HG03354 (cell line): ENCODE measurements at regions not wholly inside any gene's neighbourhood (a gene's known extent, or its start where the extent isn't known, plus 50 kb on each side); places are given as distances from the start of the nearest gene placed in this dataset.

Experiments
- ATAC-seq: cut with Tn5 transposase; IDR thresholded peaks from one replicate; pipeline ENCODE4 v1.9.1; 2021; ENCODE audit warnings: mild to moderate bottlenecking; ENCODE audit not compliant: unreplicated experiment, poor library complexity, severe bottlenecking

DNA sequence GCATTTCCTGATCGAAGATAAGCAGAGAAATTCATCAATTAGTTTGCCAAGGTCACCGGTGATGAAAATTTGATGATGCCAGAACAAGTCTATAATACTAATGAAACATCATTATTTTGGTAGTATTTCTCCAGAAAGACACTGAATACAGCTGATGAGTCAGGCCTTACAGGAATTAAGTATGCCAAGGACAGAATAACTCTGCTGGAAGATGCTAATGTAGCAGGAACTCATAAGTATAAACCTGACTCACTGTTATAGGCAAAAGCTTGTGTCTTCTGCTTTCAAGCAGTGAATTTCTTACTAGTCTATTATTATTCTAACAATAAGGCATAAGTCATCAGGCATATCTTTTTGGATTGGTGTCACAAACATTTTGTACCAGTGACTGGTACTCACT, 1825.1 kb upstream of the IGFBP7 start:
- ATAC-seq, result no peak

DNA sequence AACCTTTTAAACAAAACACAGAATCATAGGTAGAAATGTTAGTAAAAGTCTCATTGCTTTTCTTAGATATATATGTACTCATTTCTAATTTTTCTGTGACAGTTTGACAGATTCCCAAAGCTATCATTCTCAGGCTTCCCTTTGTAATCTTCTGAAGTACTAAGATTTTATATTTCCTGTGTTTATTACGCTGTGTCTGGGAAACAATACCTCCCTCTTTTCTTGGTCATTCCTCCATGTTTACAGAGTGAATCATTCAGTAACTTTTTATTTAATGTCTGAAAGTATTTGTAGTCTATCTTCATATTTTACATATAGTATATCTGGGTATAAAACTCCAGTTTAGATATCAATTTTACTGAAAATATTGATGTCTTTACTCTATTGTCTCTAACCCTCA, 1826.3 kb upstream of the IGFBP7 start:
- no peak for ATAC-seq

DNA sequence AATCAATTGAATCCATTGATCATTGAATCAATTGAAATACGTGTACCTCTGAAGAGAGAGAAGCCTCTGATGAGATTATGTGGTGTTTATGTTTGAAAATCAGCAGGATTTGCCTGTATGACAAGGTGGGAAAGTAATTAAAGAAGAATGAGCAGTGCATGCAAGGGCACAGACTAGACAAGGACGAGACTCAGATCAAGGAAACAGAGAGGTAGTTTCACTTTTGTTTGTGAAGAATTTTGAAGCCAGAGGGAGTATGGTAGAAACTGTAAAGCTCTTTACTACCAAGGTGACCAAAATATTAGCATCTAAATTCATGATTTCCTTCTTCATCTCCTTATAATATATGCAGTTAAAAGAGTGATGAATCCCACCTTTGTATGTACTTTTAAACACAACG, 1830.0 kb upstream of the IGFBP7 start:
- ATAC-seq, result no peak

DNA sequence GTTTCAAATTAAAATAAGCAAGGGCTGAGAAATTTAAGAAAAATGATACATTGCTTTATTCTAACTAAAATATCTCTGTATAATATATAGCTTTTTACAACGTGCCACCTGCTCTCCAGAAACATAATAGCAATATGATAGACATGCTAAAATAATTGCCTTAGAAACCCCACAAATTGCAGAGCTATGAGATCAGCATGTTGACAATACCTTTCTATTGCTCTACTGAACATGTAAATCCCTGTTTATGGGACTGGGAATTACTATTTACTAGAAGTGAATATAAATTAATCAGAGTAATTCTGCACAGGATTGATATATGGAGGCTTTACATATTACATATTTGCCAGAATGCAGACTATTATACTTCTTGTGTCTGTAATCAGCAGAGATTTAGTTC, 1831.1 kb upstream of the IGFBP7 start:
- ATAC-seq, result no peak

DNA sequence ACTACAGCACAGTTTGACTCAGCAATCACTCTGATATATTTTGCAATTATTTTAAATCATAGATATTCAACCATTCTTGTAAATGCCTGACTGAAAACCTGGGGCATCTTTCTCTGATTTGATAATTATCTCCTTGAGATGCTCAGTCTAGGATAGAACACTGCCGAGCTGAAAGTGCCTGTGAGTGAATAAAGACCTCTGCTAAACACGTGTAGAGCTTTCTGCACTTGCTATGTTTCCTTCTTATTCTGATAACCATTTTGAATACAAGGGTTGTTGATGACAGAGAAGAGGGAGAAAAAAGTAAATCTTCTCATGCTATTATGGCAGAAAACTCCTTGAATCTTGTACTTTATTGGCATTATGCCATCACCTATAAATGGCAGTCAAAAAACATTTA, 1843.4 kb upstream of the IGFBP7 start:
- no peak for ATAC-seq

DNA sequence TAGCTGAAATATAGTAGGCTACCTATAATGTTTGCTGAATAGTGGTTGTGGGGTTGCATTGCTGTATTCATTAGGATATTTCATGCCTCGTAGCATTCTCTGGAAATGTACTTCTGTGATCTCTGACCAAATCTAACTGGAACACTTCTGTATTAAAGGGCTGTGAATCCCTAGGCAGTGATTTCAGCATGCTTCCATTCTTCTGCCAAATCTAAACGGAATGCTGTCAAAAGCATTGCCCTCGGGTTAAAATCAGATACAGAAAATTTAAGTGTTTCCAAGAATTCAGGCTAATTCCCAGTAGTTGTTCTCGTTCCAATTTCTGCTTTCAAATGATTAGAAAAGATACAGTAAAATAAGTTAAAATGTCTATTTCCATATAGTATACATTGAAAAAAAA, 1847.5 kb upstream of the IGFBP7 start:
- ATAC-seq, result no peak

DNA sequence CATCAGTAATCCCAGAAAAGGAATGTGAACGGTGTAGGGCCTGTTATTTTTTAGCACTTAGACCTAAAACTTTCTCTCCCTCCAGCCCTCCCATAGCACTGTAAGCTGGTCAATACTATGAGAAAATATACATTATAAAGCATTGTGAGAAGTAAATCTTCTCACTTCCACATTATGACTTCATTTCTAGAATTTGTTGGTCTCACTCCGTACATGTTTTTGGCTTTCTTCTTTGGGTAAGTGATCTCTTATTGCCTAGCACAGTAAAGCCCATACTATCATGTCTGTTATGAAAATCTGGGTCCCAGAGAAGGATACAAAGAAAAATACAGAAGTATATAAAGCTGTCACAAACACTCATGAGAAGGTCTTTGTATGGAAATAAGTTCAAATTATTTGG, 1851.1 kb upstream of the IGFBP7 start:
- no peak for ATAC-seq

DNA sequence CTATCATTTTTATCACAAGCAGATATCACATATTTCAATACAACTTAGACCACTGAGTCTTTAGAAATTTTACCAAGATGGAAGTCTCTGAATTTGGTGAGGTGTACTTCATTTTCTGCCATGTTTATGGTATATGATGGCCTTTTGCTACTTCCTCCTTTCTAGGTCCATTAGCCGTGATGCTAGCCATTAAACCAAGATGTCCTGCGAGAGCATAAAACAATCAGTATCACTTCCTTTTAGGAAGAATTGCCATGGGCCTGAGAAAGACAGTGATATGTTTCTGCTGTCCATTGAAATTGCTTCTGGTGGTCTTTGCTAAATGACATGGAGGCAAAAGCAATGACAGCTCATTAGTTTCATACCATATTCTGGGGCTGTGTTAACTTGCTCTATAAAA, 1851.7 kb upstream of the IGFBP7 start:
- no peak for ATAC-seq

DNA sequence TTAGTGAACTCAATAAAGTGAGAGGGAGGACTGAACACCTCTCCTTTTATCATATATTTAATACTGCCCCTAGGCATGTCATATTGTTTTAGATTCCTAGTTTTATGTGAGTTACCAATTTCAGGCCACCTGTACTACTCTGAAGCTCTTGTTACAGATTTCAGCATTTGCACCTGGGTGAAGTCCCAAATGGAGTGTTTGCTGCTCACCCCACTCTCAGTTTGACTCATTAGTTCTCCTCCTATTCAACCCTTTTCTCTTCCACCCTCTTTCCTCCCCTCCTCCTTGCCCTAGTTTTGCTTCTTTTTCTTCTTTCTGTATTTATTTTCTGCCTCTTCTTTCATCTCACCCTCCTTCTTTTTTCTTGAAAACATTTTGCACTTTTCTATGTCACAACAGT, 1852.2 kb upstream of the IGFBP7 start:
- ATAC-seq, result no peak

DNA sequence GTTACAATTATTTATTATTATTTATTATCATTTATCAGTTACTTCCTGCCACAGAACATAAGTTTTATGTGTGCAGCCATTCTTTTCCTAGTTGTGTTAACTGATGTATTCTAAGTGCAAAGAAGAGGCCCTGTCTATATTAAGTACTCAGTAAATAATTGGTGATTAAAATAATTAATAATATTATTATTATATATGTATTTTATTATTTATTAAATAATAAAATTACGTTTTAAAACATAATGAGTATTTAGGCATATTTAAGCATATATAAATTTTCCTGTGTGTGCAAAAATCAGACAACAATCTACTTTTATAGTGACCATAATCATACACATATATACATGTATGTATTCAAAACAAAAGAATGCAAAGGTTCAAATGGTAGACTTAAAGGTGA, 1871.6 kb upstream of the IGFBP7 start:
- ATAC-seq, result no peak

DNA sequence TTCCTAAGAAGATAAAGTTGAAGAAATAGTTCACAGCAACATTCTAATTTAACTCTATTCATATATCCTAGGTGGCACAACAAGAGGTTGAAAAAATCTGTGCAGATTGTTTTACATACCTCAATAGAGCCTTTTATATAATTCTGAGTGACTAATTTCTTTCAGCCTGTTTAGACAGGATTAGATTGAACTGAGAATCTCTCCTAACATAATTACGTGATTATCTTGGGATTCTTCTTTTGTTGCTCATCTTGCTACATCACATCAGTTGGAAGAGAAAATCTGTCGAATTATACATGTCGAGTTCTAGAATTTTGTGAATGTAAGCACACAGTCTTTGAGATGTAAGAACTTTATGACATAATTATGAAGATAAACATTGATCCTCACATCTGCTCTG, 1873.7 kb upstream of the IGFBP7 start:
- no peak for ATAC-seq

DNA sequence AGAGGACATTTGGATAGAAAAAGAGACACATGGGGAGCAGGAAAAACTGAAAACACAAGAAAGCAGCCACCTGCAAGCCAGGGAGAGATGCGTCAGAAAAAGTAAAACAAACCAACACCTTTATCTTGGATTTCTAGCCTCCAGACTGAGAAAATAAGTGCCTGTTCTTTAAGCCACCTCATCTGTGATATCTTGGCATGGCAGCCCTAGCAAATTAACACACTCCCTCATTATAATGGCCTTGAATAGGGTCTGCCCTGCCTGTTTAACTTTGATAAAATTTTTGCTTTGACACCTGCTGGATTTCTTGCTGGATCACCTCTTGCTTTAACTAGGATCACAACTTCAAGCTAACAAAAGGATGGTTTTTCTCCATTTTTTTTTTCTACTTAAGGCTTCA, 1892.0 kb upstream of the IGFBP7 start:
- no peak for ATAC-seq

DNA sequence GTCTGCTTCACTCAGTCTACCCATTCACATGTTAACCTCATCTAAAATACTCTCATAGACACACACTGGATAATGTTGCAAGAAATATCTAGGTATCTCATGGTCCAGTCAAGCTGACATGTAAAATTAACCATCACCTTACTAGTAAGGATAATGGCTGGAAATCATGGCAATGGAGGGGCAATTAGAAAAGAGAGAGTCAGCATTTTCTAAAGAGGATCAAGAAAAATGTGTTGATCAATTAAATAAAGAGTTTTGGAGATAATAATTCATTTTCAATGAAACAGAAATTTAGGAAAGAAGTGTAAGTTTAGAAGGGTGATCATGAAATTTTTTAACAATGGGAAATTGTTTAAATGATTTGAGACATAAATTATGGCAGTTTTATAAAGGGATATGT, 1914.1 kb upstream of the IGFBP7 start:
- no peak for ATAC-seq

DNA sequence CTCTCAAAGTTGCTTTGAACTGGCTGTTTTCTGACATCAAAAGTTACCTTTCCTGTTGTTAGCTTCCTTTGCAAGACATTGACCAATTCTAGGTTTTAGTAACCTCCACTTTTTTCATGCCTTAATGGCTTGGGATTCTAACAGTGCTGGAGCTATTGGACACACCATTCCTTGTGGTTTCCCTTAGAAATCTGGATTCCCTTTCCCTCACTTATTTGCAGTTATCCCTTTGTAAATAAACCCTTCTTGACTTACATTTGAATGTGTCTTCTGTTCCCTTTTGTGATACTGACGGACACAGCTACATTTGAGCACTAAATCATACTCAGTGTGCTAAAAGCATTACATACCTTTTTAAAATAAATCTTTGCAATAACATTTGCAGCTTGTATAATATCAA, 1927.6 kb upstream of the IGFBP7 start:
- ATAC-seq, result no peak

DNA sequence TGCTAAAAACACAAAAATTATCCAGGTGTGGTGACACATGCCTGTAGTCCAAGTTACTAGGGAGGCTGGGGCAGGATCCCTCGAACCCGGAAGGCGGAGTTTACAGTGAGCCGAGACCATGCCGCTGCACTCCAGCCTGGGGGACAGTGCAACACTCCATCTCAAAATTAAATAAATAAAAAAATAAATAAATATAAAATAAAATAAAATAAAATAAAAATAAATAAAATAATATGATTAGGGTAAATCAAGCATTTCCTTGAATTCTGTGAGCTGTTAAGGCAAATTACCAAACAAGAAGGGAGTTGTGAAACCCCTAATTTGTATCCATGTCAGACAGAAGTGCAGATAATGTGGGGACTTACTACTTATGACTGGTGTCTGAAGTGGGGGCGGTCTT, 1928.9 kb upstream of the IGFBP7 start:
- no peak for ATAC-seq

DNA sequence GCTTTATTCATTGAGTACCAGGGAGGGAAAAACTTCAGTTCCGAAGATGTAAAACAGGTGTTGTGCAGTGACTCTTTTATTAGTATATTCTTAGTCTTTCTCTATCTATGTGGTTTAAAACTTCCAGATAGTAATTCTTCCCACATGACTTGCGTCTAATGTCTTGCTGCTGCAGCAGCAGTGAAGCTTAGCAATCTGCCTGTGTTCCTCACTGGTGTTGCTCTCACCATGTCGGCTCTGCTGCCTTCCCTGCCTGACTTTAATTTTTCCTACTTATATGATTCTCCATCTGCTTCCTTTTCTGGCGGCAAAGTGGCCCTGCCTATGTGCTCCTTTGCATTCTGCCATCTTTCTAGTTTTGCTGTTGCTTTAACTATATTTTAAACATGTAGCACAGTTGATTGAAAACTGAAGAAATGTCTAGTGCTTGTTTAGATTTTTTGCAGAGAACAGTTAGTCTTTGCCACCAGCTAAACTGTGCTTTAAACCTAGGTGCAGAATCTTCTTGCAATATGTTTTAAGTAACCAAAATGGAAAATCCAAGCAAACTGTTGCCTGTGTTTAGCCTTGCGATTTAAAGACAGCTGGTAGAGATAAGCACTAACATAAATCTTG, 1934.2 kb upstream of the IGFBP7 start:
- ATAC-seq, result no peak

DNA sequence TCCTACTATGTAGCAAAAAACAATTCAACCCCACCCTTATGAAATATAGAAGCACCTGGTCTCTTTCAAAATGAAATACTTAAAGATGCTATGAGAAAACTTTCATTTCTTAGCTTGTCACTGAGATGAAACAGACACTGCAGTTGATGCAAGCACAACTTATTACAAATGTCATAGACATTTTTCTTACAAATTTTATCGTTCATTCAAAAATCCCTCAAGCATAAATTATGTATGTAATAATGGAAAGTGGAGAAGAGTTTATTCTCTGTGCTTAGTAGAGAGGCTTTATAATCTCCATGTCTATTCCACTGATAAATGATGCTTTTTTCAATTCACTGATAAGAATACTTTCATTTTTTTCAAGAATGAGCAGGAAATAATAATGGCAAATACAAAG, 1943.9 kb upstream of the IGFBP7 start:
- ATAC-seq, result no peak

DNA sequence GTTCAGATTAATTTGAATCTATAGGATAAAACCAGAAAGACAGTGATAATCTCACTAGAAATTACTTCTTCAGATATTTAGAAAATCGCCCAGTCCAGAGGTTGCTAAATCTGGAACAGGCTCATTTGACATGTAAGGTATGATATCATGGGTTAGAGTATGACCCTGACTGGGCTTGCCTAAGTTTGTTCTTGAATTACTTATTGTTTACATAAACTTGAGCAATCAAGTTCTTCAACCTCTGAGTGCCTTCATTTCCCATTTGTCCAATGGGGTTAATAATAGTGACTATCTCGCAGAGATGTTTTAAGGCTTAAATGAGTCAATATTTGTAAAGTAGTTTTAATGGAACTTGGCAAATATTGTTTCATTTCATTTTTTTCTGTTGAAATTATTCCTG, 1947.6 kb upstream of the IGFBP7 start:
- no peak for ATAC-seq

DNA sequence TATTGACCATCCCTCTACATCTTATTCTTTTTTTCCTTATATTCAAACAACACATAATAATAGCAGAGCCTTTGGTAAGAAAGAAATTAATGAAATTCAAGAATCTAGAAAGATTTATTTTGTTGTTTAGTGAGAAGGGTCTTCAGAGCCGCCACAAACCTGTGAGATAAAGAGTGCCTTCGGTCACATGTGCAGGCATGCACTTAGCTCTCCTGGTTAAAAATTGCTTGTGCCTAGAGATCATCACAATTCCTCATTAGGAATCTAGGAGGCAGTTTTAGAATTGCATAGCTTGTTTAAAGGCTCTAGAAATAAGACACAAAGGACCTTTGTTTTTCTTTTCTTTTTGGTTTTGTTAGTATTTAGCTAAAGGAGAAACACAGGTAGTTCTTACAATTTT, 1948.4 kb upstream of the IGFBP7 start:
- ATAC-seq, result no peak

DNA sequence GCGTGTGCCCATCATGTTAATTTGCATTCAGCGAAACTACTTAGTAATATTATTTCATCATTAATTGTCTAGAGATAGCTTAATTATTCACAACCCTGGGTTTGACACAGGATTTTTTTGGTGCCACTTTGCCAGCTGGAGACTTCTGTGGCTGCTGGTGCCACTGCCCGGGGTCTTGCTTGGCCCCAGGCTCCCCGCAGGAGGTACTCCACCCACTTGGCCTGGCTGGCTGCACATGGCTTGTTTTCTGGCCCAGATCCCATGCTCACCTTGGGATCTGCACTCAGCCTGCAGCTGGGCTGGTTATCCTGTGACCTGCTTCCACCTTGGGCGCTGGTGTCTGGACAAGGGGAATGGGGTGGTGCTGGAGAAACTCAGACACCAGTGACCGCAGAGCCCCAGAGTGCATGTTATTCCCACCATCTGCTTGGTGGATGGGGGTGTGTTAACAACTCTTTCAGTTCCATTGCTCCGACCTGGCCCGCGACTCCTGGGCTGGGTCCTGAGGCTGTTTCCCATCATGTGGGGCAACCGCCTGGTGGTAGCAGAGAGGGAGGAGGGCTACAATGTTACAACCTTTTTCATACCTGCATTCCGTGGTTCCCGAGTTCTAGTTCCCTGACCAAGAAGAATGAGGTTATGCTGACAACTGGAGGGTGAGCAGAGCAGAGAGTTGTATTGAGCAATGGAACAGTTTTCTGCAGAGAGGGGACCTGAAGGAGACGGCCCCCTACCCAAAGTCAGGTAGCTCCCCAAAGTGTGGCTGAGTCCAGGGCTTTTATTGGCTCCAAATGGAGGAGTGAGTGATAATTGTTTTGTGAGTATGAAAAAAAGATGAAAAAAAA, 1950.0 kb upstream of the IGFBP7 start:
- no peak for ATAC-seq

DNA sequence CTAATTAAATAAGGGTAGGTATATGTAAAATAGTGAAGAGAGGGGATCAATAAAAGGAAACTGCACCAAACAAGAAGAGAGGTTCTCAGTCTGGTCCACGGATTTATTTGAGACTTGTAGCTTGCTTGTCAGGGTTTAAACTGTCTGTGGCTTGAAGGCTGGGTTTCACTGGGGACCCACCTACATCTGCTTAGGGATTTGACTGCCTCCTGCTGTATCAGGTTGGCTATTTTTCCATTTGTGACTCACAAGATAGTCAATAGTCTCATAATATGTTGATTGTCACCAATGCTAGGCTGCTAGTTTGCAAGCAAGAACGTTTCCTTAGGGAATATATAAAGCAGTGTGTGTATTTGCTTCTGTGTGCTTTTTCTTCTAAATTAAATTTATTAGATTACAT, 1950.7 kb upstream of the IGFBP7 start:
- no peak for ATAC-seq
